ENCODE measurements at regions not wholly inside any gene's neighbourhood (a gene's known extent, or its start where the extent isn't known, plus 50 kb on each side); places are given as distances from the start of the nearest gene placed in this dataset.
"Not testable (repeated sequence)": the region's sequence is repeated elsewhere in the genome, so short reads cannot be mapped to it uniquely, and the experiment has no call there.

GRCh38 chr5:131107128-131107527 is 57.9 kb downstream of the HINT1 start:
- no peak for DNase-seq

GRCh38 chr5:131104169-131104808 is 60.8 kb downstream of the HINT1 start:
- DNase-seq, result no peak

DNA sequence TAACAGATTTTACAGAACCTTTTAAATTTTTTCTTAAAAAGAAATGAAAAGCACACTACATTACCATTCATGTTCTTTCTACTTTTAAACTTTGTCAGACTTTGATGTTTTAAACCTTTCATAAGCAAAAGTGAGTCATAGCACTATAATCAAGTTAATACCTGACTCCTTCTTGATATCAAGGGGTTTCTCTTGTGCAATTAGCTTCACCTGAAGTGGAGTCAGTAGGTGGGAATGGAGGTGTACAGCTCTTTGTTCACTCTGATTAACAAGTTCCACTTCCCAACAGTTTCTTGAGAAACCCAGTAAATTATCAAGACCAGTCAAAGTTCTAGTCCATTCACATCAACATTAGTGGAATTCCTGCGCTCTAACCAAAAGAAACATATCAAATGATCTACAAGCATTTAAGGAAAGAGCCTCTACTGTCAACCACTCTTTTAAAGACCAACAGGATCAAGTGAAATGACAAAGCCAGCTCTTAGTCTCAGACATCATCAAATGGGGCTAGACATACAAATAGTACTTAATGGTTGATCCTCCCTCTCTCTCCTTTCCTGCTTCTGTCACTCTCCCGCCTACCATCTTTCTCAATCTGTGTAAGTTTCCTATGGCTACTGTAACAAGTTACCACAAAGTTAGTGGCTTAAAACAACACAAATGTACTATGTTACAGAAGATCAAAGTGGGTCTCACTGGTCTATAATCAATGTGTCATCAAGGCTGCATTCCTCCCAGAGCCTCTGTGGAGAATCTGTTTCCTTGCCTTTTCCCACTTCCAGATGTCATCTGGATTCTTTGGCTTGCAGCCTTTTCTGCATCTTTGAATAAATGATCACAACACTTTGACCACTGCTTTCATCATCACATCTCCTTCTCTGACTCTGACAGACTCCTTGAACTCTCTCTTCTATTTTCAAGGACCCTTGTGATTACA is 68.0 kb downstream of the HINT1 start:
- DNase-seq, result no peak

DNA sequence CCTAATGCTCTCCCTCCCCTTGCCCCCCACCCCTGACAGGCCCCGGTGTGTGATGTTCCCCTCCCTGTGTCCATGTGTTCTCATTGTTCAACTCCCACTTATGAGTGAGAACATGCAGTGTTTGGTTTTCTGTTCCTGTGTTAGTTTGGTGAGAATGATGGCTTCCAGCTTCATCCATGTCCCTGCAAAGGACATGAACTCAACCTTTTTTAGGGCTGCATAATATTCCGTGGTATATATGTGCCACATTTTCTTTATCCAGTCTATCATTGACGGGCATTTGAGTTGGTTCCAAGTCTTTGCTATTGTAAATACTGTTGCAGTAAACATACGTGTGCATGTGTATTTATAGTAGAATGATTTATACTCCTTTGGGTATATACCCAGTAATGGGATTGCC is 69.5 kb downstream of the HINT1 start:
- not testable (repeated sequence) for DNase-seq

GRCh38 chr5:131084436-131084835 is 80.6 kb downstream of the HINT1 start:
- DNase-seq, result no peak

DNA sequence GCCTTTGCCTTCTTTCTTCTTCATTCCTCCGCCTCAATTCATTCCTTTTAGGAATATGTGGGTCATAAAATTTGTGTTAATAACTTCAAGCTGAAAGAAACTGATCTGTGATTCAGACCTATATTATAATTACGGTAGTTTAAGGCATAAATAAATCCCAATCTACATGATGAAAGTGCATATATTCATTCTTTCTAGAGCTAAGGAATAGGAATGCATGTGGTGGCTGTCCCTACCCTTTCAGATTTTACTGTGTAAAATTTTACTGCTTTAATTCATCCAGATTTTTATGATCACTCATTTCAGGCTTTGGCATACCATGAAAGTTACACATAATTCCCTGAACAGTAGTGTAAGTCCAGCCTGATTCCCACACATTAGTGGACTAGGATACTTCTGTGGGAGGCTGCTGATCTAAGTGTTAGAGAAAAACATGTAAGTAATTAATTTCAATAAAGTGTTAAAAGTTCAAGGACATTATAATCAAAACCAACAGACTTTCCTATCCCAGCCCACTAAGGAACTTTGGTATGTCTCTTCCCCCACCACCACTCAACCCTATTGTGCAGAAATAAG is 83.1 kb downstream of the HINT1 start:
- no peak for DNase-seq

GRCh38 chr5:131081374-131081773 is 83.7 kb downstream of the HINT1 start:
- DNase-seq, result no peak

GRCh38 chr5:131079232-131079631 is 85.8 kb downstream of the HINT1 start:
- DNase-seq, result no peak

- no peak for DNase-seq
Measured at GRCh38 chr5:131068893-131069643, 96.0 kb downstream of the HINT1 start.

DNA sequence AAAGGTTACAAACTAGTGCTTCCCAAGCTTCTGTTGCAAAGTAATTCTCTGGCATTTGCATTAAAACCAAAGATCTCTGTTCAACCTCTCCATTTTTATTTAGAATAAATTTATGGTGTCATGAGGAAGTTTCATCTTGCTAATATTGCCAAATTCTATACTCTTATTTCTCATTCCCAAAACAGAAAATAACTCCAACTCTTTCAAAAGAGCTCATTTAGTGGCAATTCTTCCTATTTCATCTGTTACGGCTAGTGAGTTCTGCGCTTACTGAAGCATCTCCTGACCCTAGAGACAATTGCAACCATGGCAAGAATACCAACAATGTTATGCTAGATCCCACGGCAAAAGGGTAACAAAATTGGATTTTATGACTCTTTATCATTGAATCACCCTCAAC is 97.0 kb downstream of the HINT1 start:
- DNase-seq, result no peak

- no peak for DNase-seq
Measured at GRCh38 chr5:131067636-131068035, 97.4 kb downstream of the HINT1 start.

DNA sequence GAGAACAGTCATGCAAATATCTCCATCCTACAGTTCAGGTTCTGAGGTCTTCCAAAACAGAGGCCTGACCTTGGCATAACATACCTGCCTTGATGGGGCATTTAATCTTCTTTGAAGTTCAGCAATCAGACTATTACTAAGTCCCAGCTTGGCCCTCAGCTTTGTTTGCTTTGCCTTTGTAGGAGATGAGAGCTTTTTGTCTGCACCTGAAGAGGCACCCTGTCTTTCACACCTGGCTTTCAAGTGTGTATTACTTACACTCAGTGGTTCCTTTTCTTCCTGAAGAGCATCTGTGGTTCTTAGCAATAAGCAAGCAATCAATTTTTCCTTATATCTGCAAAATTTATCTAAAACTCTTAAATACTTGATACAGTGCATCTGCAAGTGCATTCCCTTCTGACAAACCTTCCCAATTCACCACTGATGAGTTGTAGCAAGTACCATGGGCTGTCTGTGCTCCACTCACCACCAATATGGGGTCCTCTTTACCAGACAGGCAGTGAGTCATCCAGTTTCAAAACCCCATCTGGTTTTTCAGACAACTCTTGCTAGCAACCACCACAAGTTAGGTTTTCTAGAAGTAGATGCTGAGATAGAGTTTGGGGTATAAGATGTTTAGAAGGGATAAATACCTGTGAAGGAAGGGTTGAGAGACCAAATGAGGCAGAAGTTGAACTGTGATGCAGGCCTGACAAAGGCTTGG is 100.2 kb downstream of the HINT1 start:
- peak; percentile 13 for DNase-seq

DNA sequence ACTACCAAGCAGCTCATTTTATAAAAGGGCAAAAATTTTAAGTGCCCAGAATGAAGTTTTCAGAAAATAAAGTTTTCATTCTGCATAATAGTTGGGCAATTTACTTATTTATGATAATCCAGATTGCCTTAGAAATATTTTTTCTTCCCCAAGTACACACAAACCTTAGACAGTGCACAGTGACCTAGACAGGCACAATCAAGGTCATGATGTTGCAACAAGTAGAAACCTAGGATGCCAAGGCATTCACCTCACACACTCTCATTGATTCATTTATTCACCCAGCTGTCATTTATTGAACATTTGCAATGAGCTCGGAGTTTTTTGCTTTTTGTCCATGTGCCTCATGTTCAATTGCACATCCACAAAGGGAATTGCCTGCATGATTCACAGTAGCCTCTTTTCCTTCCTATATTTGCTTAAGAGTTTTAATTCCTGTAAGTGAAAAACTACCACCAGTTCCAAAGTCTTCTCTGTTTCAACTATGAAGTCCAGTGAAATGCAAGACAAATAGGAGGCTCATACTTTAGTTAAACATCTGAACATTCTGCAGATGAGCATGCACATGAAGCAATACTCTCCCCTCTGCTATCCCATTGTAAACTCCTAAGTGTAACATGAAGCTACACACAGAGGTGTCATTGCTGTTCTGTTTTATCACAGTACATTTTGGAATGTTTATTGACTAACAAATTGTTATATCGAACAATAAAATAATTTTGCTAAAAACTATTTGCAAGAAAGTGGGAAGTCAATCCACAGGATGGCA is 122.9 kb downstream of the HINT1 start:
- no peak for DNase-seq

- DNase-seq, result no peak
Measured at GRCh38 chr5:131023498-131023865, 141.6 kb downstream of the HINT1 start.

GRCh38 chr5:131022811-131023497 is 142.1 kb downstream of the HINT1 start:
- no peak for DNase-seq

- no peak for DNase-seq
Measured at GRCh38 chr5:131021646-131022045, 143.4 kb downstream of the HINT1 start.

DNA sequence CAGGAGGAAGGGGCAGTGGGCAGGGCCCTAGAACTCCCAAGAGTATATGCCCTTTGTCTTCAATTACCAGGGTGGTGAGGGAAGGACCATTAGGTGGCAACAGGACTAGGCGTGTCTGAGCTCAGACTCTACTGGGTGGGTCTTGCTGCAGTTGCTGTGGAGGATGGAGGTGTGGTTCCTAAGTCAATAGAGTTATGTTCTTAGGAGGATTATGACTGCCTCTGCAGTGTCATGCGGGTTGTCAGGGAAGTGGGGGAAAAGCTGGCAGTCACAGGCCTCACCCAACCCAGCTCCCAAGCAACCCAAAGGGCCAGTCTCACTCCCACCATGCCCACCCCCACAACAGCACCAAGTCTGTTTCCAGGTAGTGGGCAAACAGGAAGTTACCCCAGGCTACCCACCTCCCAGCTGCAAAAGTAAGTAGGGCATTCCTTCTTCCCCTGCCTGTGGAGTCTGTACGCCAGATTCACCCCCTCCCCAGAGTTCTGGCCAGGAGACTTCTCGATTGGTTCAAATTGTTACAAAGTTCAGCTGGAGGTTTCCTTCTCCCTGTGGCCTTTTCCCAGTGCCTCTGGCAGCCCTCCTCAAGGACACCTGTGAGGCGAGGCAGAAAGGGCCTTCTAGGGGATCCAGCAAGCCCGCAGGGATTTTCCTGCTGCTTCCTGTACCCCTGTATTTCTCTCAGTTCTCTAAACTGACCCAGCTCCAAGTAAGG is 145.3 kb downstream of the HINT1 start:
- DNase-seq, result no peak

DNA sequence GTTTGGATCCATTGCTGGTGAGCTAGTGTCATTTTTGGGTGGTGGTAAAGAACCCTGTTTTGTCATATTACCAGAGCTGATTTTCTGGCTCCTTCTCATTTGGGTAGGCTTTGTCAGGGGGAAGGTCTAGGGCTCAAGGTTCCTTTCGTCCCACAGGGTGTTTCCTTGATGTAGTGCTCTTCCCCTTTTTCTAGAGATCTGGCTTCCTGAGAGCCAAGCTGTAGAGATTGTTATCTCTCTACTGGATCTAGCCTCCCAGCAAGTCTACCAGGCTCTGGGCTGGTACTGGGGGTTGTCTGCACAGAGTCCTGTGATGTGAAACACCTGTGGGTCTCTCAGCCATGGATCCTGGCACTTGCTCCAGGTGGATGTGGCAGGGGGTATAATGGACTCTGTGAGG is 145.9 kb downstream of the HINT1 start:
- DNase-seq, result no peak

GRCh38 chr5:131008329-131008728 is 156.7 kb downstream of the HINT1 start:
- no peak for DNase-seq

GRCh38 chr5:131005963-131006684 is 158.9 kb downstream of the HINT1 start:
- DNase-seq, result no peak

Measured in DMS79 (cell line).